GM12878 (cell line): ENCODE measurements at regions not wholly inside any gene's neighbourhood (a gene's known extent, or its start where the extent isn't known, plus 50 kb on each side); places are given as distances from the start of the nearest gene placed in this dataset.

Experiments used
- ATAC-seq: fragments of 200-7000 bp; cut with Tn5 transposase; 3 replicates; pipeline ENCODE4 v1.9.1; 2020; ENCODE audit warnings: mild to moderate bottlenecking, moderate library complexity
- BruUV-seq: library from RNA; stranded (reverse); fragments of 400-500 nt; replicated peaks from 2 replicates; lab custom pipeline; 2021; lab: Mats Ljungman, UMichigan
- CTCF ChIA-PET: fragments of 300-600 bp; sonication (Branson Sonifier 250); formaldehyde crosslinking; extraction: SDS; loops from one replicate; lab custom pipeline; 2021; ENCODE audit warnings: inconsistent platforms; lab: Yijun Ruan, JAX
- POLR2A ChIA-PET: fragments of 350-600 bp; formaldehyde crosslinking; extraction: SDS; loops from one replicate; lab custom pipeline; 2021; ENCODE audit warnings: inconsistent platforms; lab: Charles Lee
- RAD21 ChIA-PET: fragments of 300-600 bp; sonication (Branson Sonifier 250); formaldehyde crosslinking; loops from one replicate; lab custom pipeline; 2023; ENCODE audit warnings: antibody characterized with exemption; ENCODE audit not compliant: unreplicated experiment; lab: Charles Lee
- SMC1A ChIA-PET: fragments of 300-600 bp; sonication (Branson Sonifier 250); formaldehyde crosslinking; loops from one replicate; lab custom pipeline; 2023; ENCODE audit not compliant: unreplicated experiment, uncharacterized antibody; lab: Charles Lee
- DNase-seq: peaks from one replicate; pipeline ENCODE4 v3.0.0-alpha.2; 2011; ENCODE audit warnings: low read depth, low spot score
- FAIRE-seq: peaks from 3 replicates; lab custom pipeline; 2011; peaks lifted over from hg19 to GRCh38; lab: Jason Lieb, UNC
- H2AFZ ChIP-seq: 2 replicates; pipeline ENCODE4 v1.6.0; 2011; ENCODE audit warnings: low read depth, low read length, control low read depth; ENCODE audit not compliant: control insufficient read depth
- H3K27ac ChIP-seq: 2 replicates; pipeline ENCODE4 v1.5.1; 2011; ENCODE audit warnings: control low read depth; ENCODE audit not compliant: control insufficient read depth, insufficient read depth
- H3K27me3 ChIP-seq, 2 experiments: replicated peaks in 1 of 2; 2 replicates each; pipeline versions ENCODE4 v1.6.0 to v1.6.1; 2011; ENCODE audit warnings: low read length in 1 of 2; ENCODE audit not compliant: control insufficient read depth in 2 of 2, insufficient read depth in 2 of 2
- H3K36me3 ChIP-seq, 2 experiments: 2 replicates each; pipeline ENCODE4 v1.5.1; 2011; ENCODE audit warnings: low read length in 1 of 2; ENCODE audit not compliant: control insufficient read depth in 2 of 2, insufficient read depth in 2 of 2
- H3K4me1 ChIP-seq: 2 replicates; pipeline ENCODE4 v1.6.1; 2011; ENCODE audit warnings: mild to moderate bottlenecking, low read length, moderate library complexity, mixed read lengths; ENCODE audit not compliant: control insufficient read depth, insufficient read depth
- H3K4me2 ChIP-seq: 2 replicates; pipeline ENCODE4 v1.6.0; 2011; ENCODE audit warnings: control low read depth; ENCODE audit not compliant: control insufficient read depth, insufficient read depth
- H3K4me3 ChIP-seq: fragments of 200-600 bp; sonication (generic); 2 replicates; pipeline ENCODE4 v1.5.1; 2016
- H3K79me2 ChIP-seq: 2 replicates; pipeline ENCODE4 v1.6.0; 2011; ENCODE audit warnings: low read length; ENCODE audit not compliant: control insufficient read depth, insufficient read depth
- H3K9ac ChIP-seq: 2 replicates; pipeline ENCODE4 v1.8.0; 2011; ENCODE audit warnings: low read length, control low read depth, mixed read lengths; ENCODE audit not compliant: control insufficient read depth, insufficient read depth
- H3K9me3 ChIP-seq: replicated peaks from 3 replicates; pipeline ENCODE4 v1.5.1; 2011; ENCODE audit warnings: mild to moderate bottlenecking, low read length; ENCODE audit not compliant: control insufficient read depth, insufficient read depth
- H4K20me1 ChIP-seq: 2 replicates; pipeline ENCODE4 v1.6.0; 2011; ENCODE audit not compliant: control insufficient read depth, insufficient read depth
- CBX5 ChIP-seq: sonication (generic); IDR thresholded peaks from 2 replicates; pipeline ENCODE4 v1.6.1; 2016; ENCODE audit warnings: low read depth, moderate library complexity, mild to moderate bottlenecking, inconsistent platforms
- HCFC1 ChIP-seq: fragments of 150-350 bp; IDR thresholded peaks from 2 replicates; pipeline ENCODE4 v1.6.1; 2014; ENCODE audit warnings: low read length
- KLF5 ChIP-seq: fragments of 450-650 bp; IDR thresholded peaks from 2 replicates; pipeline ENCODE4 v1.6.1; 2014; ENCODE audit warnings: mild to moderate bottlenecking; ENCODE audit not compliant: partially characterized antibody
- MEF2A ChIP-seq: IDR thresholded peaks from 2 replicates; pipeline ENCODE4 v1.6.1; 2011; ENCODE audit warnings: low read depth, mild to moderate bottlenecking, low read length, moderate library complexity; ENCODE audit not compliant: insufficient read depth
- NFXL1 ChIP-seq: fragments of 450-650 bp; IDR thresholded peaks from 2 replicates; pipeline ENCODE4 v1.6.1; 2017; ENCODE audit warnings: antibody characterized with exemption, mild to moderate bottlenecking, borderline replicate concordance
- PBX3 ChIP-seq: IDR thresholded peaks from 2 replicates; pipeline ENCODE4 v1.6.1; 2011; ENCODE audit warnings: mild to moderate bottlenecking, low read depth, low read length, moderate library complexity; ENCODE audit not compliant: insufficient replicate concordance
- SREBF2 ChIP-seq: IDR thresholded peaks from 2 replicates; pipeline ENCODE4 v1.6.1; 2012; ENCODE audit warnings: mild to moderate bottlenecking, low read length
- ZBTB11 ChIP-seq: fragments of 450-650 bp; formaldehyde crosslinking; IDR thresholded peaks from 2 replicates; pipeline ENCODE4 v1.5.0; 2022; ENCODE audit warnings: mild to moderate bottlenecking, missing genetic modification characterization
- ZBTB40 ChIP-seq: fragments of 450-650 bp; IDR thresholded peaks from 2 replicates; pipeline ENCODE4 v1.6.1; 2016; ENCODE audit warnings: mild to moderate bottlenecking, moderate library complexity, borderline replicate concordance
- ZNF384 ChIP-seq: IDR thresholded peaks from 2 replicates; pipeline ENCODE4 v1.6.1; 2012; ENCODE audit warnings: low read depth, mild to moderate bottlenecking, low read length, improper control_type of control experiment, borderline replicate concordance
- WGBS: methylation state at CpG from one replicate; pipeline ENCODE4 v1.1.6; 2016; ENCODE audit warnings: low lambda C conversion rate; ENCODE audit not compliant: insufficient replicate concordance, insufficient coverage; ENCODE audit errors: missing lambda C conversion rate; 5-methylcytosine and 5-hydroxymethylcytosine counted together
- in situ Hi-C: fragments of 300-500 bp; cut with MboI; formaldehyde crosslinking; loops from 9 replicates; pipeline ENCODE4 v1.14.3; 2018; ENCODE audit warnings: mixed read lengths
- intact Hi-C: fragments of 100-400 bp; cut with micrococcal nuclease; formaldehyde crosslinking; loops from one replicate; pipeline ENCODE4 v1.14.2; 2022; ENCODE audit not compliant: unreplicated experiment

- TF ChIP-seq SREBF2 (no peak), CBX5 (no peak)
Measured at GRCh38 chr10:118952493-118953295, 76.8 kb upstream of the NANOS1 start (continued).

DNA sequence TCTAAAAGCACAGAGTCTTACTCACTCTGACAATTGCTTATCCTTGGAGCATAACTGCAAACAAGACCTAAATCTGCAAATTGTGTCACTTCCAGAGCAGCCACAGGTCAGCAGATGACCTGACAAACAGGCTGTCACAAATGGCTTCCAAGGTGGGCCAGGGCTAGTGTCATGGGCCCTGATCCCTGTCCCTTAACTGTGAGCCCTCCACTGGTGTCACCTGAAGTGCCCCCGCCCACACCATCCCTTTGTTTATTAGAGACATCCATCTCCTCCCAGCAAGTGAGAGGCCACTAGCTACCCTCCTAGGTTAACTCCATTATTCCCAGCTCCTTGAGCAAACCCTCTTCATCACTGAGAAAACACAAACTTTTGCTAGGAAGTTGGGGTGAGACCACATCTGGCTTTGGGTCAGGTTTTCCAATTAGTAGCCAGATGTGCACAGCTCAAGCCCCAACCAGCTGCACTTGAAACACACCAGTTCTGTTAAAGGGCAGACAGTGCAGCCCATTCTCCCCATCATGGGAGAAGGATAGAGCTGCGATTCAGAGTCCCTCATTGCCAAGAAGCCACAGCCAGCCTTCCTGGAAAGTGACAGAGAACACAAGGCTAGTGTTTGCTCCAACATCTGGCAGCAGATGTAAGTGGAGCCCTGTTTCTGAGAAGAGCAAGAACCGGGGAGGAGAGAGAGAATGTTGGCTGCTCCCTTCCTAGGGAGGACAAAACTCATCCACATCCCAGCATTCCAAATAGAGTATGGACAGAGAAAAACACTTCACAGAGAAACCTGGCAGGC lies 75.7 kb upstream of the NANOS1 start:
- SMC1A ChIA-PET: no interaction called here
- WGBS: 0% methylated on average over 3 of the region's 3 CpGs

More for the DNA sequence above, 75.7 kb upstream of the NANOS1 start:
- H3K9ac ChIP-seq: no peak overlapping the region
- DNase-seq (no peak), ATAC-seq (no peak), FAIRE-seq (no peak)
- H4K20me1 ChIP-seq: no peaks in the 10 kb centered on the region
- no peak overlapping the region for H3K4me3 ChIP-seq
- POLR2A ChIA-PET: no interaction called here
- H3K4me1 ChIP-seq: no peaks in the 10 kb centered on the region
- BruUV-seq: no TSS peak
- intact Hi-C loops: no loop called here
- CTCF ChIA-PET: interaction anchor here (0.8 kb wide), 1 partner anchor 469 kb away, joined by 3 read pairs; no protein-coding TSS in a partner anchor
- H3K4me2 ChIP-seq: no peak overlapping the region
- no peaks in the 10 kb centered on the region for H3K36me3 ChIP-seq
- no peaks in the 10 kb centered on the region for H3K9me3 ChIP-seq
- no peak overlapping the region for H2AFZ ChIP-seq
- H3K27me3 ChIP-seq: no peaks in the 10 kb centered on the region; a peak in 1 of 4 replicates
- TF ChIP-seq HCFC1 (no peak), NFXL1 (no peak), ZBTB11 (CRISPR knock-in tag) (no peak), KLF5 (no peak), ZBTB40 (no peak), MEF2A (no peak), ZNF384 (no peak), PBX3 (no peak)
- RAD21 ChIA-PET: no interaction called here
- no peak overlapping the region for H3K27ac ChIP-seq
- in situ Hi-C loops: no loop called here
- H3K79me2 ChIP-seq: no peaks in the 10 kb centered on the region
